ENCODE measurements at regions not wholly inside any gene's neighbourhood (a gene's known extent, or its start where the extent isn't known, plus 50 kb on each side); places are given as distances from the start of the nearest gene placed in this dataset.

DNA sequence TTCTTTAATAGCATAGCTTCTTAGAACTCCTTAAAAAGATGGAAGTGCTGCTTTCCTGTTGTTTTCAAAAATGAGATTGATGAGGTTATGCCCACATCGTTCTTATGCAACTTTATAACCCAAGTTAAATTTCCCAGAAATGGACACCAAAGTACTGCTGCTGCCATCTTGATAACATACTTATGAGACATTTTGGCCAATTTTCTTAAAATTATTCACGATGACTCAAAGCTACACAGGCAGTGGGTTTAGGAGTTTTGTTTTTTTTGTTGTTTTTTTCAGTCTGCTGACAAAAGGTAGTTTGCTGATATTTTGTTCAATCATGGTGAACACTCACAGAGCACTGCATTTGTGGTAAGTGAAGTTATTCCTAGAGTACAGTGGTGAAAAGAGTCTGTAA is 54.9 kb upstream of the RFC3 start:
- TF ChIP-seq, protein P1, sequence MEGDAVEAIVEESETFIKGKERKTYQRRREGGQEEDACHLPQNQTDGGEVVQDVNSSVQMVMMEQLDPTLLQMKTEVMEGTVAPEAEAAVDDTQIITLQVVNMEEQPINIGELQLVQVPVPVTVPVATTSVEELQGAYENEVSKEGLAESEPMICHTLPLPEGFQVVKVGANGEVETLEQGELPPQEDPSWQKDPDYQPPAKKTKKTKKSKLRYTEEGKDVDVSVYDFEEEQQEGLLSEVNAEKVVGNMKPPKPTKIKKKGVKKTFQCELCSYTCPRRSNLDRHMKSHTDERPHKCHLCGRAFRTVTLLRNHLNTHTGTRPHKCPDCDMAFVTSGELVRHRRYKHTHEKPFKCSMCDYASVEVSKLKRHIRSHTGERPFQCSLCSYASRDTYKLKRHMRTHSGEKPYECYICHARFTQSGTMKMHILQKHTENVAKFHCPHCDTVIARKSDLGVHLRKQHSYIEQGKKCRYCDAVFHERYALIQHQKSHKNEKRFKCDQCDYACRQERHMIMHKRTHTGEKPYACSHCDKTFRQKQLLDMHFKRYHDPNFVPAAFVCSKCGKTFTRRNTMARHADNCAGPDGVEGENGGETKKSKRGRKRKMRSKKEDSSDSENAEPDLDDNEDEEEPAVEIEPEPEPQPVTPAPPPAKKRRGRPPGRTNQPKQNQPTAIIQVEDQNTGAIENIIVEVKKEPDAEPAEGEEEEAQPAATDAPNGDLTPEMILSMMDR (IDR thresholded peaks at IDR 0.05; ENCODE audit: low read depth, low read length, missing control alignments): no peak
- Histone ChIP-seq H3K27ac (no peak overlapping the region), H3K4me3 (ENCODE audit: low read depth, low read length) (no peak overlapping the region), H3K27me3 (replicated peaks) (no peaks in the 10 kb centered on the region), H3K36me3 (replicated peaks) (no peaks in the 10 kb centered on the region)
- in situ Hi-C loops (cut with HindIII; ENCODE audit: low pct_ligation_motif_present, low sequenced_read_pairs): no loop called here
- no peak for DNase-seq

DNA sequence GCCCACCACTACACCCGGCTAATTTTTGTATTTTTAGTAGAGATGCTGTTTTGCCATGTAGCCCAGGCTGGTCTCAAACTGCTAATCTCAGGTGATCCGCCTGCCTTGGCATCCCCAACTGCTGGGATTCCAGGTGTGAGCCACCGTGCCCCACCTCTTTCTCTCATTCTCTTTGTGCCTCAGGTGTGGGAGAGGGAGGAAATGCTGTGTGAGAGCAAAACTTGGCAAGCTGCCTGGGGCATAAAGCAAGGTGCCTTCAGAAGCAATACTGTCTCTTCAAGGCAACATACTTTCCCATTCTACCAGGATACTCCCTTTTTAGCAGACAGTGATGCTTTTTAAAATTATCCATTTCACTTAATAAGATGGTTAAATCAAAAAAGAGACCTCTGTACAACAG is 53.2 kb upstream of the RFC3 start:
- no peak overlapping the region for H3K27ac ChIP-seq
- in situ Hi-C loops (cut with HindIII; ENCODE audit: low pct_ligation_motif_present, low sequenced_read_pairs): no loop called here

DNA sequence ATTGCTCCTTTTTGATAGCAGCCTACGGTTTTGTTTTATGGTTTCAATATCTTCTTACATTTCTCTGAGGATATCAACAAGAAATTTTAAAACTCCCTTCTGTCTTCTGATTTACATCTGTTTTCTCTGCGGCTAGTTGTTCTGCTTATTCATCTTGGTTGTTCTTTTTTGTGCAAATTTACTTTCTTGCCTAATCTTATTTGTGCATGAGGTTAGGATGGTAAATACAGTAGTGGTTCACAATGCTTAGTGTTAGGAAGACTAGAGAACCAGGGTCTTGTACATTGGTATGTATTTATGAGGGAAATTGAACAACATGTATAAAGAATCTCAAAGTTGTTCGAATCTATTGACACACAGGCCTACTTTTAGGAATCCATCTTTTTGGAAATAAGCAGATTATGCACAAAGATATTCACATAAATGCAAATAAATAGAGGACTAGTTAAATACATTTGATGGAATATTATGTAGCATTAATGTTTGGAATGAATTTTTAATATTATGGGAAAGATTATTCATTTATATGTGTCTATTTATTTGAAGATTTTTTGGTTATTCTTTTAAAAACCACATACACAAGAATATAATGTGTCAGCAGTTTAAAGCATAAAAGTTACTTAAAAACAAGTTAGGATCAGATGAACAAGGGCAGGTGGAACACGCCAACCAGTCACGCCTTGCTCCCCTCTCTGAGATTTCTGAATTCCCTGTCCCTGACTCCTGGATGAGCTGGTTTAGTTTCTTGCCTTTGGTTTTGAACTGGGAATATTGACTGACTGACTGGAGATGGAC is 51.4 kb upstream of the RFC3 start:
- Histone ChIP-seq H3K27ac (no peak overlapping the region), H3K4me3 (ENCODE audit: low read depth, low read length) (no peak overlapping the region), H3K27me3 (replicated peaks) (no peaks in the 10 kb centered on the region), H3K36me3 (replicated peaks) (no peaks in the 10 kb centered on the region)
- no peak for DNase-seq
- TF ChIP-seq, protein P1 (IDR thresholded peaks at IDR 0.05; ENCODE audit: low read depth, low read length, missing control alignments): no peak
- in situ Hi-C loops (cut with HindIII; ENCODE audit: low pct_ligation_motif_present, low sequenced_read_pairs): no loop called here

More for the DNA sequence above, 53.2 kb upstream of the RFC3 start:
- Histone ChIP-seq H3K36me3 (replicated peaks) (no peaks in the 10 kb centered on the region), H3K4me3 (ENCODE audit: low read depth, low read length) (no peak overlapping the region), H3K27me3 (replicated peaks) (no peaks in the 10 kb centered on the region)
- no peak for DNase-seq
- TF ChIP-seq, protein P1 (IDR thresholded peaks at IDR 0.05; ENCODE audit: low read depth, low read length, missing control alignments): no peak

DNA sequence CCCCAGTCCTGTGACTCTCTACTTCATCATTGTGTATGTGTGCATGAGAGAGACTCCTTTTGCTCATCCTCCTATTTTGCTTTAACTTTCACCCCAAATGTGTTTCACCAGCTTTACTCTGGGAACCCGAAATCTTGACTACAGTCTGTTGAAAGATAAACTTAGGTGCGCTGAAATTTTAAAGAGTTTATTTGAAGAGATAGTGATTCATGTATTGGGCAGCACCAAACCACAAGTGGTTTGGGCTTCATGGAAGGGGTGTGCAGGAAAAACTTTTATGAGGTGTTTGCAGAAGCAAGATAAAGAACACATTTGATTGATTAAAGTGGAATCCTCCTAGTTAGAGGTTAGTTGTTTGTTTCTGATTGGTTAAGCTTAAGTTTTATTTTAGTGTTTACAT is 50.8 kb upstream of the RFC3 start:
- in situ Hi-C loops (cut with HindIII; ENCODE audit: low pct_ligation_motif_present, low sequenced_read_pairs): no loop called here
- TF ChIP-seq, protein P1 (IDR thresholded peaks at IDR 0.05; ENCODE audit: low read depth, low read length, missing control alignments): no peak
- no peak for DNase-seq

More for the DNA sequence above, 50.8 kb upstream of the RFC3 start:
- Histone ChIP-seq H3K4me3 (ENCODE audit: low read depth, low read length) (no peak overlapping the region), H3K27ac (no peak overlapping the region), H3K27me3 (replicated peaks) (no peaks in the 10 kb centered on the region), H3K36me3 (replicated peaks) (no peaks in the 10 kb centered on the region)
